ENCODE measurements at regions not wholly inside any gene's neighbourhood (a gene's known extent, or its start where the extent isn't known, plus 50 kb on each side); places are given as distances from the start of the nearest gene placed in this dataset.
"Not testable (repeated sequence)": the region's sequence is repeated elsewhere in the genome, so short reads cannot be mapped to it uniquely, and the experiment has no call there.

- no peak for DNase-seq (ENCODE audit: extremely low read depth in 1 of 11, low read depth in 9 of 11, low spot score in 4 of 11)
These were observed 563.5 kb downstream of the EDEM1 start for GRCh38 chr3:5750874-5751640.

DNA sequence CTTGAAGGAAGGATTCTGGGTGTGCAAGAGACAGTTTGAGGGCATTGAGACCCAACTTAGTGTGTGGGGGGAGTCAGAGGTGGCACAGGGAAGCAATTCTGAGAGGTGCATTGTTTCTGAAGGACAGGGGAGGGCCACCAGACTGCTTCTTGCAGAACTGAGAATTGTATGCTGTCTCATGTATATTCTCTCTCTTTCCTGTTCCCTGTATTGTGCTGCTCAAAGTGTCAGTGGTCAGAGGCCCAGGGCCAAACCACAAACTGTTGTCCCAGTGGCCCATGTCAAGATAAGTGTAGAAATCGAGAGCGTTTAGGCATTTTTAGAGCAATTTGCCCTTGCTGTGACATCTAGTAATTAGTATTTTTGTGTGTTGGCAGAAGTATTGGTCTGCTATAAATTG, 567.1 kb downstream of the EDEM1 start:
- peak in 2 of 11 donors; percentile 25 to 38 for DNase-seq (ENCODE audit: extremely low read depth in 1 of 11, low read depth in 9 of 11, low spot score in 4 of 11)

DNA sequence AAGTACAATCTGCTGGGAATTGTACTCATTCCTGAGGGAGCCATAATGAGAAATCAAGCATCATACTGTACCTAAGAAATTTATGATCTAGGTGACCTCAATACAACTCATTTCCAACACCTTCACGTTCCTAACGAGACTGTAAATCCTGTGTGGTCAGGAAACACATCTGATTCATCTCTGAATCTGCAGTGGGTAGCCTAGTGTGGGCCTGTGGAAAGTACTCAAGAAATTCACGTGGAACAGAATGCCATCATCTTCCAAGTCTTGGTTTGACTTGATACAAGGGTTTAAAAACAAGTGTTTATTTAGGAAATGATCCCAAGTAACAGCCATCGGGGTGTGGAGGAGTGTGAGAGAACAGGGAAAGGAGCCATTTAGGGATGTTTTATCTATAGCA, 568.9 kb downstream of the EDEM1 start:
- DNase-seq (ENCODE audit: extremely low read depth in 1 of 11, low read depth in 9 of 11, low spot score in 4 of 11) = no peak

- no peak for DNase-seq (ENCODE audit: extremely low read depth in 1 of 11, low read depth in 9 of 11, low spot score in 4 of 11)
These were observed 569.8 kb downstream of the EDEM1 start for GRCh38 chr3:5757213-5757804.

DNA sequence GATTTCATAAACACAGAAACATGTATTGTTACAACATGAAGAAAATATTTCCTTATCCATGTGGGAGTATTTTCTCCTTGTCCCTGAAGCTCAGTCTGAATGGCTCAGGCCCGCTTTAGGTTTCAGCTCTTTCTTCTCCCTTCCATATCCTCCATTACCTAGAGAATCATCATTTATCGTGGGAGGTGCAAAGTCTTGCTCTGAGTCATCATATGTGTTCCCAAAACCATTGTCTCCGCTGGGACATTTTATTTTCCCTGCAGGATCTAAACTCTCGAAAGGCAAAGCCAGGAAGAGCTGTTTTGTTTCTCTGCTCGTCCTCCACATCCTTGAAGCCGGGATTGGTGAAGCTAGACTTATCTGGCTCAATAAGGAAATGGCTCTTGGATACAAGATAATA, 571.2 kb downstream of the EDEM1 start:
- no peak for DNase-seq (ENCODE audit: extremely low read depth in 1 of 11, low read depth in 9 of 11, low spot score in 4 of 11)

DNA sequence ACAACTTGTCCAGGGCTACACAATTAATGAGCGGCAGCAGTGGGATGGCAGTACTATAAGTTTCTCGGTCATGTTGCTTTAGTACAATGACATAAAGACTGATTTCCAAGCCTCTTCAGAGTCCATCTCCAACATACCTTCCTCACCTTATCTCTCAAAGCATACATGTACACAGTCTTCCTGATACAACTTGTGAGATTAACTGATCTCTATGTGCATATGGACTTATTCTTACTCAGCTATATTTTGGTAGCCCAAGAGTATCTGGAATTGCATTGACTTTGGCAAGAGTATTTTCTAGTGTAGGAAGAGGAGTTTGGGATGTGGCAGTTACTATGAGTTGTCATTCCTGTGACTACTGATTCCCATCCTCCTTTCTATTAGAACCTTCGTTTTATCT, 575.0 kb downstream of the EDEM1 start:
- DNase-seq (ENCODE audit: extremely low read depth in 1 of 11, low read depth in 9 of 11, low spot score in 4 of 11) = no peak

- DNase-seq (ENCODE audit: extremely low read depth in 1 of 11, low read depth in 9 of 11, low spot score in 4 of 11) = no peak
These were observed 579.3 kb downstream of the EDEM1 start for GRCh38 chr3:5766848-5767247.

- no peak for DNase-seq (ENCODE audit: extremely low read depth in 1 of 11, low read depth in 9 of 11, low spot score in 4 of 11)
These were observed 579.8 kb downstream of the EDEM1 start for GRCh38 chr3:5767304-5767703.

DNA sequence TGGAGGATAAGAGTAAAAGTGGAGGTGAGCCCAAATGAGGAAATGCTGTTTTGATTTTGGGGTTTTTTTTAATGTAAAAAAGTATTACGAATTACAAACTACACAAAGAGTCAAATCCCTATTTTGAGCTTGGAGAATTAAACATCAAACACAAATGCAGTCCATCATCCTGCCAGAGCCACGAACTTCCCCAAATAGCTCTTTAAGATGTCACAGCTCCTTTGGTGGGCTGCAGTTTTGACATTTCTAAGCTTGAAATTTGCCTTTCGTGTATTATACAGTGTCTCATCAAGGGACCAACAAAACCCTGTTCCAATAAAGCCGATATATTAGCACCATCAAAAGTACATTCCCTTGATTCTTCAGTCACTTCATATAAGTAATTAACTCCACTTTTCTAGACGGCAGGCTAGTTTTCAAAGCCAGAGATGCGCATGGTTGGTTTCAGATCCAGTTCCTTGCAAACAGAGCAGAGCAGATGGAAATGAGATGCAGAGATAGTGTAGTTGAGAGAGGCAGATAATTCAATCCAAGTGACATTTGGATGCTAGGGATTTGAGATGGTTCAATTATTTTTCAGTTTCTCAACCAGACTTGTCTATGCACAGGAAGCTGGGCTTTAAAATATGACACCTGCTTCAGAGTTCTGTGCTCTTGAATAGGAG, 580.9 kb downstream of the EDEM1 start:
- no peak for DNase-seq (ENCODE audit: extremely low read depth in 1 of 11, low read depth in 9 of 11, low spot score in 4 of 11)

GRCh38 chr3:5769825-5770224, 582.3 kb downstream of the EDEM1 start:
- no peak for DNase-seq (ENCODE audit: extremely low read depth in 1 of 11, low read depth in 9 of 11, low spot score in 4 of 11)

DNA sequence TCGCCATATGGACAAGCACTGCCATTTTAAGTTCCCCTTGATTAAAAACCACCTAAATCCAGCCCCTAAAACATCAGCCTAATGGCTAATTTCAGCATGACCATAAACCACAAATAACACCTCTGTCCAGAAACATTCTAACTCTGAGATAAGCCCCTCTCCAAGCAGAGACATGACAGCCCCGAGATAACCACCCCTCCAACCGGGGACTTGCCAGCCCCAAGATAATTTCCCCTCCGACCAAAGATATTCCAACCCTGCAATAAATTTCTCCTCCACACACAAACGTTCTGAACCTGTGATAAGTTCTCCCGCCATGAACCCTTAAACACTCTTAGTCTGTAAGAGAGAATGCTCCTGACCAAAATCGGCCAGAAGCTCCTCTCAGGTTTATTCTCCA, 586.8 kb downstream of the EDEM1 start:
- DNase-seq (ENCODE audit: extremely low read depth in 1 of 11, low read depth in 9 of 11, low spot score in 4 of 11) = no peak

DNA sequence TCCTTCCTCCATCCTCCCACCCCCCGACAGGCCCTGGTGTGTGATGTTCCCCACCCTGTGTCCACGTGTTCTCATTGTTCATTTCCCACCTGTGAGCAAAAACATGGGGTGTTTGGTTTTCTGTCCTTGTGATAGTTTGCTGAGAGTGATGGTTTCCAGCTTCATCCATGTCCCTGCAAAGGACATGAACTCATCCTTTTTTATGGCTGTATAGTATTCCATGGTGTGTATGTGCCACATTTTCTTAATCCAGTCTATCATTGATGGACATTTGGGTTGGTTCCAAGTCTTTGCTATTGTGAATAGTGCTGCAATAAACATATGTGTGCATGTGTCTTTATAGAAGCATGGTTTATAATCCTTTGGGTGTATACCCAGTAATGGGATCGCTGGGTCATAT, 587.6 kb downstream of the EDEM1 start:
- not testable (repeated sequence) for DNase-seq (ENCODE audit: extremely low read depth in 1 of 11, low read depth in 9 of 11, low spot score in 4 of 11)

GRCh38 chr3:5784690-5785089, 597.2 kb downstream of the EDEM1 start:
- DNase-seq (ENCODE audit: extremely low read depth in 1 of 11, low read depth in 9 of 11, low spot score in 4 of 11) = peak in 2 of 11 donors; percentile 28 to 33

DNA sequence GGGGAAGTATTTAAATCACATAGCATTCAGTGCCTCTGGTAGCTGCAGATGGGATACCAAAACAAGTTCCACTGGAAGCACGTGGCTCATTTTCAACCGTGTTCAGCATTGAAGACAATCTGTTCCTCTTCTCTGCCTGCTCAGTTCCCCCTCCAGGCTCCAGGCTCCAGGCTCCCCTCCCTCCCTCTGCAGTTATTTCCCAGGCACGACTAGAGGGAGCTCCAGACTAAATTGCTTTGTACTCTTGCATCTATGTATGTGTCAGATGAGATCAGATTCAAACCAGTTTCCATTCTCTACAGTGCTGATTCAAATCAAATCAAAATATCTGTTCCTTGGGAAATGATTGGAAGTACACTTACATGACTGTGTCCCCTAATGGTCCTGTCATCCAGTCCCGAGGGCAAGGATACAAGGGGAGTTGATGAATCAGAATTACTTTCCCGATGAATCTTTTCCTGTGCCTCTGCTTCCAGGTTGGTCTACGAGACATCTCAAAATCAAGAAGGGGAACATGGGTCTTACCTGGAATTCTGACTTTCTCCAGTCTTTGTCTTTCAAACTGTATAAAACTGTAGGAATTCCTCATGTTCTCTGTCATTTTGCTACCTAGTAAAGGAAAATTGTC, 600.5 kb downstream of the EDEM1 start:
- peak in 9 of 11 donors; percentile 22 to 59 (median 32) for DNase-seq (ENCODE audit: extremely low read depth in 1 of 11, low read depth in 9 of 11, low spot score in 4 of 11)

DNA sequence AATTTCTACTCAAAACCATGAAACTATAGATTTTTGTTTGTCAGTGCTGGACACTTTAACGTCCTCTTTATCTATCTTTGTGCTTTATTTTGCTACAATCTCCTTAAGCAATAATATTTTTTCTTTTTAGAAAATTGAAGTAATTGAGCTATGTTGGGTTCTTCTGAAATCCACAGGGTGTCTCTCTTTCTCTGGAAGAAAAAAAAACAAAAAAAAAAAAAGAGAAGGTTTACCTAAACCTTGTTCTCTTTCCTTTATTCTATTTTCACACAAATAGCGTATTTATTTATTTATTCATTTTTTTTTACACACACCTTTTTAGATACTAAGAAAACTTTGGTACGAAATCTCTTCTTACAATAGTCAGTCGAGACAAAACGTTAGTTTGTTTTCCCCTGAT, 601.0 kb downstream of the EDEM1 start:
- no peak for DNase-seq (ENCODE audit: extremely low read depth in 1 of 11, low read depth in 9 of 11, low spot score in 4 of 11)

DNA sequence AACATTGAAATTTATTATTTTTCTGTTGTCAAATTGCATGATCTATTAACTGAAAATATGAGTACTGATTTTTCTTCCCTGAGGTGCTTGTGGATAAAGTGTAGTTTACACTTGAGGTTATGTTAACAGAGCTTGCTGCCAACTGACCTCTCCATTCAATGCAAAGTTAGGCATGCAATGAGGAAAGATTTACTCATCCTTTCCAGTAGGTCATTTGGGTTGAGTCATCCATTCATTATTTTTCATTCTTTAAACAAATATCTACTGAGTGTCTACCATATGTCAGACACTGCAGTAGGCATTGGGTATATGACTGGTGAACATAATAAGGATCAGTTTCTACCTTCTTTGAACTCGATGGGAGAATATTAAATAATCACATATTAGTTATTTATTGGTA, 604.1 kb downstream of the EDEM1 start:
- no peak for DNase-seq (ENCODE audit: extremely low read depth in 1 of 11, low read depth in 9 of 11, low spot score in 4 of 11)

GRCh38 chr3:5796541-5796940, 609.0 kb downstream of the EDEM1 start:
- DNase-seq (ENCODE audit: extremely low read depth in 1 of 11, low read depth in 9 of 11, low spot score in 4 of 11) = peak in 2 of 11 donors; percentile 17 to 22

DNA sequence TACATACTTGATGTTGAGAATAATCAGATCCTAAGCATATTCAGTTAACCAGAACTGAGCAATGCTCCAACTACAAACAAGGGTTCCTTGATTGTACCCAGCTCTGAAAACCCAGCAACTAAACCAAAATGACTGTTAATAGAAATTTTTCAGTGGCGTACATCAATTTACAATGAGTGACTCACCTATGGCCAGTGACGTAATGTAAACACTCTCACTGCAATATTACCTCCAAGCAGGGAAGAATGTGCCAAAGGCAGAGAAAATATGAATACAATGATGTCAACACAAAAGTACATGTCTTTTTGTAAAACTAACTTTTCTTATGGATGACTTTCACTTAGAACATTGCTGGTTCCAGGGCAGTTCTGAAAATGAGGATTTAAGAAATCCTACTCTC, 611.3 kb downstream of the EDEM1 start:
- no peak for DNase-seq (ENCODE audit: extremely low read depth in 1 of 11, low read depth in 9 of 11, low spot score in 4 of 11)

DNA sequence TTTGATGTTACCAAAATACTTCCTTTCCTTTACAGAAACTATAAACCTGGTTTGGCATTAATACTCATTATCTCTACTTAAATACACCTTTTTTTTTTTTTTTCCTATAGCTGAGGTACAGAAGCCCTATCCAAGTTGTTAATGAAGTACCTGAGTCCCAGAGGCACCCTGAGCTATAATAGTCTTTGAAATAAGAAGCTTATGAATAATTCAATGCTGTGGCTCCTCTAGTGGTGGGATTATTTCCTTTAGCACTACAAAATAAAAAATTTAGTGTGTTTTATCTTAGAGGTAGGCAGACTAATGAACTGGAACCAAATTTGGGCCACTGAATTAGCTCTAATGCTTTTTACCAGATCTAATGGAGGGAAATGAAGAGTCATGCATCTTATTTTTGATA, 611.9 kb downstream of the EDEM1 start:
- DNase-seq (ENCODE audit: extremely low read depth in 1 of 11, low read depth in 9 of 11, low spot score in 4 of 11) = no peak

GRCh38 chr3:5800965-5801364, 613.5 kb downstream of the EDEM1 start:
- no peak for DNase-seq (ENCODE audit: extremely low read depth in 1 of 11, low read depth in 9 of 11, low spot score in 4 of 11)

Data from renal cortex interstitium (tissue), 11 donors.